AG04450 (cell line): ENCODE measurements at regions not wholly inside any gene's neighbourhood (a gene's known extent, or its start where the extent isn't known, plus 50 kb on each side); places are given as distances from the start of the nearest gene placed in this dataset.

ENCODE experiments used
- CTCF ChIA-PET: fragments of 300-600, 350-600 bp; formaldehyde crosslinking; extraction: SDS; loops from one replicate; lab custom pipeline; 2022; ENCODE audit warnings: antibody characterized with exemption, inconsistent platforms; lab: Charles Lee
- POLR2A ChIA-PET: fragments of 350-600 bp; formaldehyde crosslinking; extraction: SDS; loops from one replicate; lab custom pipeline; 2021; ENCODE audit warnings: antibody characterized with exemption, inconsistent platforms; lab: Yijun Ruan, JAX
- DNase-seq: peaks from one replicate; pipeline ENCODE4 v3.0.0-alpha.2; 2011; ENCODE audit warnings: low read depth, low spot score
- H3K27ac ChIP-seq: one replicate; pipeline ENCODE4 v1.5.1; 2012; ENCODE audit warnings: low read depth, low read length, control low read depth
- H3K27me3 ChIP-seq: one replicate; pipeline ENCODE4 v1.6.0; 2012; ENCODE audit warnings: low read length; ENCODE audit not compliant: control insufficient read depth, insufficient read depth
- H3K4me3 ChIP-seq: 2 replicates; pipeline ENCODE4 v1.5.1; 2011; ENCODE audit warnings: mild to moderate bottlenecking, low read depth, low read length, control low read depth
- H3K9me3 ChIP-seq: 2 replicates; pipeline ENCODE4 v1.5.1; 2012; ENCODE audit warnings: low read length; ENCODE audit not compliant: control insufficient read depth, insufficient read depth
- TF ChIP-seq, protein P1 (sequence below): IDR thresholded peaks from 2 replicates; pipeline ENCODE4 v1.5.1; 2011; ENCODE audit warnings: low read depth, low read length, control low read depth, inconsistent platforms

- POLR2A ChIA-PET, result no interaction called here
- H3K4me3 ChIP-seq, result no peak overlapping the region
- TF ChIP-seq, protein P1, sequence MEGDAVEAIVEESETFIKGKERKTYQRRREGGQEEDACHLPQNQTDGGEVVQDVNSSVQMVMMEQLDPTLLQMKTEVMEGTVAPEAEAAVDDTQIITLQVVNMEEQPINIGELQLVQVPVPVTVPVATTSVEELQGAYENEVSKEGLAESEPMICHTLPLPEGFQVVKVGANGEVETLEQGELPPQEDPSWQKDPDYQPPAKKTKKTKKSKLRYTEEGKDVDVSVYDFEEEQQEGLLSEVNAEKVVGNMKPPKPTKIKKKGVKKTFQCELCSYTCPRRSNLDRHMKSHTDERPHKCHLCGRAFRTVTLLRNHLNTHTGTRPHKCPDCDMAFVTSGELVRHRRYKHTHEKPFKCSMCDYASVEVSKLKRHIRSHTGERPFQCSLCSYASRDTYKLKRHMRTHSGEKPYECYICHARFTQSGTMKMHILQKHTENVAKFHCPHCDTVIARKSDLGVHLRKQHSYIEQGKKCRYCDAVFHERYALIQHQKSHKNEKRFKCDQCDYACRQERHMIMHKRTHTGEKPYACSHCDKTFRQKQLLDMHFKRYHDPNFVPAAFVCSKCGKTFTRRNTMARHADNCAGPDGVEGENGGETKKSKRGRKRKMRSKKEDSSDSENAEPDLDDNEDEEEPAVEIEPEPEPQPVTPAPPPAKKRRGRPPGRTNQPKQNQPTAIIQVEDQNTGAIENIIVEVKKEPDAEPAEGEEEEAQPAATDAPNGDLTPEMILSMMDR, result no peak
- no peaks in the 10 kb centered on the region for H3K9me3 ChIP-seq
- no peak overlapping the region for H3K27ac ChIP-seq
- CTCF ChIA-PET, result no interaction called here
- DNase-seq, result no peak
- no peaks in the 10 kb centered on the region for H3K27me3 ChIP-seq
These were observed 127.7 kb upstream of the C9orf72 start for GRCh38 chr9:27701016-27701415.

GRCh38 chr9:27701587-27701986, 128.3 kb upstream of the C9orf72 start:
- TF ChIP-seq, protein P1, result no peak
- CTCF ChIA-PET, result no interaction called here

DNA sequence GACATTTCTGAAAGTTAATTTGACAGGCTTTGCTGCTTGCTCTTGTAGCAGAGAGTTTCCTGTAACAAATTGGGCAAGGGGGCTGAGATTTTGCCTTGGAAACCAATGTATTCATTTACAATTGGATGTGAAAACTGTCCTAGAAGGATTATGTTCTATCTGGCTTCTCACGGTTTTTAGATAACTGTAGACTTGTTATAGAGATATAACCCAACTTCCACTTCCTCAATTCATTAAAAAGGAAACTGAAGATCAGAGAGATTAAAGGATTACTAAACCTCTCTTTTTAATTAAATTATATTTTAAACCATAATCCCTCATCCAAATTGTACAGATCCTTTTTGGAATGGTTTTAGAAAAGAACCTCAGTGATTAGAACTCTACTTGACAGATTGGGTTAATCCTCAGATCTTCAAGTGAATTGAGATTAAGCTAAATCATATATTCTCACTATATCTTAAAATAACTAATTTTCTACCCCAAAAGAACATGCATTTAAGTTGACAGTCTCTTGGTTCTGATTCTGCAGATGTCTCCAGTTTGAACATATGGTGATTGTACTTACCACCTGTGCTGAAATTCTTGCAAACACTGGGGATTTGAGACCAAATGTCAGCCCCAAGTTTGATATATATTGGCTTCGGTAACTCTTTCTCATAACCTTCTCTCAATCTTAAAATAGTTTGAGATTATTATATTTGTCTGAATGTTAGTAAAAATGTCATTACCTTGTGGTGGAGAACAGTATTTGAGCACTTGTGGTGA, 130.1 kb upstream of the C9orf72 start:
- Histone ChIP-seq H3K27me3 (no peaks in the 10 kb centered on the region), H3K4me3 (no peak overlapping the region), H3K9me3 (no peaks in the 10 kb centered on the region), H3K27ac (no peak overlapping the region)
- ChIA-PET POLR2A (no interaction called here), CTCF (no interaction called here)
- TF ChIP-seq, protein P1, result no peak
- DNase-seq, result no peak

More at GRCh38 chr9:27701587-27701986, 128.3 kb upstream of the C9orf72 start:
- no peaks in the 10 kb centered on the region for H3K9me3 ChIP-seq
- POLR2A ChIA-PET, result no interaction called here
- DNase-seq, result no peak
- H3K27ac ChIP-seq, result no peak overlapping the region
- no peaks in the 10 kb centered on the region for H3K27me3 ChIP-seq
- H3K4me3 ChIP-seq, result no peak overlapping the region

DNA sequence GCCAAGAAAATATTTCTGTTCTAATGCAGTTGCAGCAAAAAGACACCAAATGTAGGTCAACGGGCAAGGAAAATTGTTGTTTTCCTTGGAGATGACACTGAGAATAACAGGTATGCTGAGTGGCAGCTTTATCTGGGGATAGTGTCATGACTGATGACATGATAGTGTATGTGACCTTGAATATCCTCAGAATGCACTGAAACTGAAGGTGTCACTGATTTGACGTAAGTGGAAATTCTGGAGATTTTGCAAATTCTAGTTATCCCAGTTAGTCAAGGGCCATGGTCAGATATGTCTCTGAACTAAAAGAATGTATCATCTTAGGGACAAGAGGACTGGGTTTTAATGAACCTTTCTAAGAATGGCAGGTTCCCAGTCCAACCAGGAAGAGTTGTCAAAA, 138.0 kb upstream of the C9orf72 start:
- H3K27me3 ChIP-seq, result no peaks in the 10 kb centered on the region
- ChIA-PET CTCF (no interaction called here), POLR2A (no interaction called here)
- H3K4me3 ChIP-seq, result no peak overlapping the region
- no peaks in the 10 kb centered on the region for H3K9me3 ChIP-seq
- no peak overlapping the region for H3K27ac ChIP-seq
- DNase-seq, result no peak
- TF ChIP-seq, protein P1, result no peak

- Histone ChIP-seq H3K27me3 (no peaks in the 10 kb centered on the region), H3K4me3 (no peak overlapping the region), H3K9me3 (no peaks in the 10 kb centered on the region), H3K27ac (no peak overlapping the region)
- CTCF ChIA-PET, result no interaction called here
- TF ChIP-seq, protein P1, result no peak
- POLR2A ChIA-PET, result no interaction called here
- no peak for DNase-seq
These were observed 139.5 kb upstream of the C9orf72 start for GRCh38 chr9:27712806-27713205.
